DOHH2 (cell line): ENCODE measurements at regions not wholly inside any gene's neighbourhood (a gene's known extent, or its start where the extent isn't known, plus 50 kb on each side); places are given as distances from the start of the nearest gene placed in this dataset.

Experiments used
- H3F3A ChIP-seq: fragments of 200-600 bp; sonication (generic), shearing (Covaris generic); 2 replicates; pipeline ENCODE4 v1.6.0; 2016; ENCODE audit warnings: antibody characterized with exemption, mild to moderate bottlenecking; ENCODE audit not compliant: control insufficient read depth, insufficient read depth
- H3K27ac ChIP-seq: fragments of 200-600 bp; sonication (generic); 2 replicates; pipeline ENCODE4 v1.5.1; 2014; ENCODE audit warnings: low read depth, mild to moderate bottlenecking, low read length, moderate library complexity
- H3K27me3 ChIP-seq: fragments of 200-600 bp; sonication (generic); 2 replicates; pipeline ENCODE4 v1.6.1; 2014; ENCODE audit warnings: mild to moderate bottlenecking, low read length, mixed read lengths; ENCODE audit not compliant: control insufficient read depth
- H3K36me3 ChIP-seq: fragments of 200-600 bp; sonication (generic); 2 replicates; pipeline ENCODE4 v1.6.1; 2014; ENCODE audit warnings: mild to moderate bottlenecking, low read length, moderate library complexity, mixed read lengths; ENCODE audit not compliant: control insufficient read depth
- H3K4me1 ChIP-seq: fragments of 200-600 bp; sonication (generic); 2 replicates; pipeline ENCODE4 v1.6.1; 2014; ENCODE audit warnings: mild to moderate bottlenecking, low read length, mixed read lengths; ENCODE audit not compliant: control insufficient read depth
- H3K4me2 ChIP-seq: fragments of 200-600 bp; sonication (generic); 2 replicates; pipeline ENCODE4 v1.6.0; 2014; ENCODE audit warnings: mild to moderate bottlenecking, low read length, moderate library complexity
- H3K4me3 ChIP-seq: fragments of 200-600 bp; sonication (generic); 2 replicates; pipeline ENCODE4 v1.5.1; 2014; ENCODE audit warnings: mild to moderate bottlenecking, low read length, mixed read lengths
- H3K79me2 ChIP-seq: fragments of 200-600 bp; sonication (generic); 2 replicates; pipeline ENCODE4 v1.6.1; 2014; ENCODE audit warnings: mild to moderate bottlenecking, low read length, mixed read lengths; ENCODE audit not compliant: control insufficient read depth
- H3K9me2 ChIP-seq: fragments of 200-600 bp; sonication (generic); replicated peaks from 2 replicates; pipeline ENCODE4 v1.6.1; 2014; ENCODE audit warnings: mild to moderate bottlenecking, low read length, mixed read lengths; ENCODE audit not compliant: control insufficient read depth
- H3K9me3 ChIP-seq: fragments of 200-600 bp; sonication (generic); 2 replicates; pipeline ENCODE4 v1.6.1; 2014; ENCODE audit warnings: antibody characterized with exemption, low read length, mixed read lengths; ENCODE audit not compliant: control insufficient read depth, insufficient read depth
- H4K20me1 ChIP-seq: fragments of 200-600 bp; sonication (generic); 2 replicates; pipeline ENCODE4 v1.6.0; 2014; ENCODE audit warnings: low read depth, mild to moderate bottlenecking, antibody characterized with exemption, low read length, moderate library complexity; ENCODE audit not compliant: control insufficient read depth, insufficient read depth
- CTCF ChIP-seq: fragments of 200-600 bp; sonication (generic); IDR thresholded peaks from one replicate; pipeline ENCODE4 v1.5.1; 2014; ENCODE audit warnings: antibody characterized with exemption, mild to moderate bottlenecking, low read depth, low read length; ENCODE audit not compliant: poor library complexity, severe bottlenecking
- EZH2phosphoT487 ChIP-seq: fragments of 200-600 bp; sonication (generic); IDR thresholded peaks from 2 replicates; pipeline ENCODE4 v1.6.1; 2017; ENCODE audit warnings: borderline replicate concordance, mild to moderate bottlenecking, antibody characterized with exemption, low read length, moderate library complexity, mixed read lengths

GRCh38 chr13:50580684-50581305 lies 262.7 kb downstream of the DLEU7 start:
- no peak overlapping the region for H3K27ac ChIP-seq
- no peaks in the 10 kb centered on the region for H3K79me2 ChIP-seq
- no peak overlapping the region for H3K4me2 ChIP-seq
- no peaks in the 10 kb centered on the region for H4K20me1 ChIP-seq
- no peaks in the 10 kb centered on the region for H3K4me1 ChIP-seq
- H3K9me2 ChIP-seq: no peaks in the 10 kb centered on the region
- H3K36me3 ChIP-seq: no peaks in the 10 kb centered on the region
- H3K9me3 ChIP-seq: no peaks in the 10 kb centered on the region
- TF ChIP-seq CTCF (no peak), EZH2phosphoT487 (no peak)
- no peak overlapping the region for H3K4me3 ChIP-seq
- H3K27me3 ChIP-seq: no peaks in the 10 kb centered on the region
- no peaks in the 10 kb centered on the region for H3F3A ChIP-seq

- TF ChIP-seq CTCF (no peak), EZH2phosphoT487 (no peak)
- H3K27ac ChIP-seq: no peak overlapping the region
- no peaks in the 10 kb centered on the region for H3K79me2 ChIP-seq
Measured at GRCh38 chr13:50581586-50582196, 261.8 kb downstream of the DLEU7 start.

GRCh38 chr13:50584856-50585580 lies 258.5 kb downstream of the DLEU7 start:
- H3K4me3 ChIP-seq: no peak overlapping the region
- no peaks in the 10 kb centered on the region for H3F3A ChIP-seq
- no peaks in the 10 kb centered on the region for H4K20me1 ChIP-seq
- peaks cover 39% of the 10 kb centered on the region for H3K4me1 ChIP-seq
- no peaks in the 10 kb centered on the region for H3K36me3 ChIP-seq
- H3K27me3 ChIP-seq: no peaks in the 10 kb centered on the region
- H3K79me2 ChIP-seq: no peaks in the 10 kb centered on the region
- no peak overlapping the region for H3K27ac ChIP-seq
- no peak overlapping the region for H3K4me2 ChIP-seq
- no peak for TF ChIP-seq EZH2phosphoT487
- TF ChIP-seq CTCF: no peak
- H3K9me2 ChIP-seq: no peaks in the 10 kb centered on the region
- no peaks in the 10 kb centered on the region for H3K9me3 ChIP-seq

More at GRCh38 chr13:50581586-50582196, 261.8 kb downstream of the DLEU7 start:
- no peaks in the 10 kb centered on the region for H4K20me1 ChIP-seq
- H3K9me2 ChIP-seq: no peaks in the 10 kb centered on the region
- H3K4me3 ChIP-seq: no peak overlapping the region
- H3K4me1 ChIP-seq: peaks cover 6% of the 10 kb centered on the region
- H3F3A ChIP-seq: no peaks in the 10 kb centered on the region
- no peak overlapping the region for H3K4me2 ChIP-seq
- no peaks in the 10 kb centered on the region for H3K9me3 ChIP-seq
- H3K36me3 ChIP-seq: no peaks in the 10 kb centered on the region
- H3K27me3 ChIP-seq: no peaks in the 10 kb centered on the region
